ENCODE measurements at regions not wholly inside any gene's neighbourhood (a gene's known extent, or its start where the extent isn't known, plus 50 kb on each side); places are given as distances from the start of the nearest gene placed in this dataset.

- TF ChIP-seq CTCF (IDR thresholded peaks at IDR 0.05; ENCODE audit: low read depth, low read length), result no peak
Measured at GRCh38 chr20:40489886-40490285, 199.2 kb downstream of the MAFB start.

GRCh38 chr20:40488401-40488800, 200.6 kb downstream of the MAFB start:
- no peak for TF ChIP-seq CTCF (IDR thresholded peaks at IDR 0.05; ENCODE audit: low read depth, low read length)
- DNase-seq (ENCODE audit: extremely low read depth, low read depth), result no peak

More at GRCh38 chr20:40489886-40490285, 199.2 kb downstream of the MAFB start:
- DNase-seq (ENCODE audit: extremely low read depth, low read depth), result no peak

GRCh38 chr20:40486297-40486696, 202.7 kb downstream of the MAFB start:
- DNase-seq (ENCODE audit: extremely low read depth, low read depth), result no peak
- no peak for TF ChIP-seq CTCF (IDR thresholded peaks at IDR 0.05; ENCODE audit: low read depth, low read length)

- no peak for TF ChIP-seq CTCF (IDR thresholded peaks at IDR 0.05; ENCODE audit: low read depth, low read length)
Measured at GRCh38 chr20:40481743-40482458, 207.1 kb downstream of the MAFB start.

GRCh38 chr20:40481337-40481736, 207.7 kb downstream of the MAFB start:
- TF ChIP-seq CTCF (IDR thresholded peaks at IDR 0.05; ENCODE audit: low read depth, low read length), result no peak
- DNase-seq (ENCODE audit: extremely low read depth, low read depth), result no peak

More at GRCh38 chr20:40481743-40482458, 207.1 kb downstream of the MAFB start:
- DNase-seq (ENCODE audit: extremely low read depth, low read depth), result no peak

GRCh38 chr20:40477805-40478204, 211.2 kb downstream of the MAFB start:
- DNase-seq (ENCODE audit: extremely low read depth, low read depth), result no peak
- no peak for TF ChIP-seq CTCF (IDR thresholded peaks at IDR 0.05; ENCODE audit: low read depth, low read length)

GRCh38 chr20:40476461-40476860, 212.6 kb downstream of the MAFB start:
- TF ChIP-seq CTCF (IDR thresholded peaks at IDR 0.05; ENCODE audit: low read depth, low read length), result no peak
- no peak for DNase-seq (ENCODE audit: extremely low read depth, low read depth)
